ENCODE measurements at regions not wholly inside any gene's neighbourhood (a gene's known extent, or its start where the extent isn't known, plus 50 kb on each side); places are given as distances from the start of the nearest gene placed in this dataset.
"Not testable (repeated sequence)": the region's sequence is repeated elsewhere in the genome, so short reads cannot be mapped to it uniquely, and the experiment has no call there.

GRCh38 chr12:71299541-71300376, 139.8 kb upstream of the LGR5 start:
- DNase-seq, result no peak

GRCh38 chr12:71297930-71298329, 140.1 kb upstream of the TSPAN8 start:
- DNase-seq, result no peak

- DNase-seq, result no peak
Measured at GRCh38 chr12:71295953-71296352, 138.2 kb upstream of the TSPAN8 start.

GRCh38 chr12:71291746-71292145, 133.9 kb upstream of the TSPAN8 start:
- no peak for DNase-seq

- no peak for DNase-seq
Measured at GRCh38 chr12:71283883-71284282, 126.1 kb upstream of the TSPAN8 start.

GRCh38 chr12:71282925-71283324, 125.1 kb upstream of the TSPAN8 start:
- DNase-seq, result no peak

GRCh38 chr12:71282020-71282419, 124.2 kb upstream of the TSPAN8 start:
- DNase-seq, result no peak

- DNase-seq, result no peak
Measured at GRCh38 chr12:71281425-71281824, 123.6 kb upstream of the TSPAN8 start.

- DNase-seq, result no peak
Measured at GRCh38 chr12:71277866-71278265, 120.1 kb upstream of the TSPAN8 start.

GRCh38 chr12:71276541-71276940, 118.7 kb upstream of the TSPAN8 start:
- DNase-seq, result no peak

- DNase-seq, result not testable (repeated sequence)
Measured at GRCh38 chr12:71270794-71271193, 113.0 kb upstream of the TSPAN8 start.

GRCh38 chr12:71270057-71270456, 112.3 kb upstream of the TSPAN8 start:
- no peak for DNase-seq

GRCh38 chr12:71269281-71269598, 111.4 kb upstream of the TSPAN8 start:
- no peak for DNase-seq

GRCh38 chr12:71268598-71269280, 110.9 kb upstream of the TSPAN8 start:
- no peak for DNase-seq

GRCh38 chr12:71266606-71267005, 108.8 kb upstream of the TSPAN8 start:
- DNase-seq, result no peak

GRCh38 chr12:71265731-71266130, 107.9 kb upstream of the TSPAN8 start:
- DNase-seq, result not testable (repeated sequence)

GRCh38 chr12:71262466-71262865, 104.7 kb upstream of the TSPAN8 start:
- DNase-seq, result no peak

- DNase-seq, result no peak
Measured at GRCh38 chr12:71252473-71252872, 94.7 kb upstream of the TSPAN8 start.

- no peak for DNase-seq
Measured at GRCh38 chr12:71250166-71250565, 92.4 kb upstream of the TSPAN8 start.

- no peak for DNase-seq
Measured at GRCh38 chr12:71243370-71243769, 85.6 kb upstream of the TSPAN8 start.

GRCh38 chr12:71242511-71242910, 84.7 kb upstream of the TSPAN8 start:
- DNase-seq, result no peak

GRCh38 chr12:71240946-71241345, 83.1 kb upstream of the TSPAN8 start:
- DNase-seq, result no peak

GRCh38 chr12:71239731-71240130, 81.9 kb upstream of the TSPAN8 start:
- no peak for DNase-seq

- DNase-seq, result no peak
Measured at GRCh38 chr12:71237128-71237527, 79.3 kb upstream of the TSPAN8 start.
